Suprapubic skin (tissue), 3 donors: ENCODE measurements at regions not wholly inside any gene's neighbourhood (a gene's known extent, or its start where the extent isn't known, plus 50 kb on each side); places are given as distances from the start of the nearest gene placed in this dataset.

Experiments used
- CTCF ChIP-seq, 2 donors: fragments of 200-600 bp in 1 of 2; fragments of 450-650 bp in 1 of 2; sonication (generic) in 1 of 2; IDR thresholded peaks; one replicate each; pipeline ENCODE4 v1.5.1; 2016 to 2019; ENCODE audit warnings: antibody characterized with exemption in 2 of 2, mild to moderate bottlenecking in 1 of 2, moderate library complexity in 1 of 2
- EP300 ChIP-seq: sonication (generic); formaldehyde crosslinking; IDR thresholded peaks from one replicate; pipeline ENCODE4 v1.6.1; 2017; ENCODE audit warnings: antibody characterized with exemption

- TF ChIP-seq CTCF (IDR thresholded peaks at IDR 0.05) (no peak), EP300 (no peak)
Observed at GRCh38 chr1:104235141-104235540, 485.4 kb downstream of the AMY1C start.
